ENCODE measurements at regions not wholly inside any gene's neighbourhood (a gene's known extent, or its start where the extent isn't known, plus 50 kb on each side); places are given as distances from the start of the nearest gene placed in this dataset.
"Not testable (repeated sequence)": the region's sequence is repeated elsewhere in the genome, so short reads cannot be mapped to it uniquely, and the experiment has no call there.

DNA sequence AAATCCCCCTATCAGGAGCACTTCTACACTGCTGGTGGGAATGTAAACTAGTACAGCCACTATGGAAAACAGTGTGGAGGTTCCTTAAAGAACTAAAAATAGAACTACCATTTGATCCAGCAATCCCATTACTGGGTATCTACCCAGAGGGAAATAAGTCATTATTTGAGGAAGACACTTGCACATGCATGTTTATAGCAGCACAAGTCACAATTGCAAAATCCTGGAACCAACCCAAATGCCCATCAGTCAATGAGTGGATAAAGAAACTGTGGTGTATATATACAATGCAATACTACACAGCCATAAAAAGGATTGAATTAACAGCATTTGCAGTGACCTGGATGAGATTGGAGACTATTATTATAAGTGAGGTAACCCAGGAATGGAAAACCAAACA lies 111.7 kb upstream of the ID4 start:
- H3K27me3 ChIP-seq (ENCODE audit: control insufficient read depth, insufficient read depth, low read length); H3K4me2 ChIP-seq (ENCODE audit: low read depth, low read length); H2BK120ac ChIP-seq (ENCODE audit: low read depth, low read length); H3K36me3 ChIP-seq (ENCODE audit: control insufficient read depth, insufficient read depth, low read length); POLR2A ChIA-PET (ENCODE audit: unreplicated experiment); H4K5ac ChIP-seq (ENCODE audit: low read depth, low read length); ATAC-seq (ENCODE audit: low read depth); H3K9me1 ChIP-seq (ENCODE audit: insufficient read depth, low read length); H2BK15ac ChIP-seq (ENCODE audit: low read depth, low read length); intact Hi-C loops (cut with micrococcal nuclease); H2BK20ac ChIP-seq (ENCODE audit: low read depth, low read length); H3K4ac ChIP-seq (ENCODE audit: low read depth, low read length); H3K14ac ChIP-seq (replicated peaks; ENCODE audit: low read depth, low read length); CTCF ChIA-PET; DNase-seq; BruUV-seq (replicated peaks); H2BK5ac ChIP-seq (ENCODE audit: low read depth, low read length, poor library complexity, severe bottlenecking); H3K27ac ChIP-seq (ENCODE audit: insufficient read depth, low read length); H3K9ac ChIP-seq (ENCODE audit: low read depth, low read length); in situ Hi-C loops (cut with MboI; ENCODE audit: low sequenced_read_pairs); H2AK5ac ChIP-seq (ENCODE audit: low read depth, low read length); H2AFZ ChIP-seq (replicated peaks; ENCODE audit: low read length, poor library complexity); H3K18ac ChIP-seq (ENCODE audit: low read depth, low read length); H4K8ac ChIP-seq (ENCODE audit: low read depth in 2 of 2, low read length in 2 of 2); H4K91ac ChIP-seq (ENCODE audit: insufficient read depth, low read depth, low read length); H3K4me1 ChIP-seq (ENCODE audit: control insufficient read depth, insufficient read depth, low read length); H3K79me1 ChIP-seq (ENCODE audit: low read depth in 1 of 2, low read length in 2 of 2); H4K20me1 ChIP-seq (ENCODE audit: insufficient read depth, low read length); H3K4me3 ChIP-seq (ENCODE audit: insufficient read depth, low read depth, low read length); dilution Hi-C loops (cut with HindIII; ENCODE audit: low sequenced_read_pairs, unreplicated experiment); H3K56ac ChIP-seq (ENCODE audit: extremely low read depth, insufficient read depth, low read length); H3K23ac ChIP-seq (ENCODE audit: low read depth, low read length); H3K9me3 ChIP-seq (ENCODE audit: control insufficient read depth, insufficient read depth, low read length); H2AK9ac ChIP-seq (replicated peaks; ENCODE audit: low read depth, low read length, poor library complexity): not testable (repeated sequence)

Data from IMR-90 (cell line).